ENCODE measurements at regions not wholly inside any gene's neighbourhood (a gene's known extent, or its start where the extent isn't known, plus 50 kb on each side); places are given as distances from the start of the nearest gene placed in this dataset.

- TF ChIP-seq, protein P1, sequence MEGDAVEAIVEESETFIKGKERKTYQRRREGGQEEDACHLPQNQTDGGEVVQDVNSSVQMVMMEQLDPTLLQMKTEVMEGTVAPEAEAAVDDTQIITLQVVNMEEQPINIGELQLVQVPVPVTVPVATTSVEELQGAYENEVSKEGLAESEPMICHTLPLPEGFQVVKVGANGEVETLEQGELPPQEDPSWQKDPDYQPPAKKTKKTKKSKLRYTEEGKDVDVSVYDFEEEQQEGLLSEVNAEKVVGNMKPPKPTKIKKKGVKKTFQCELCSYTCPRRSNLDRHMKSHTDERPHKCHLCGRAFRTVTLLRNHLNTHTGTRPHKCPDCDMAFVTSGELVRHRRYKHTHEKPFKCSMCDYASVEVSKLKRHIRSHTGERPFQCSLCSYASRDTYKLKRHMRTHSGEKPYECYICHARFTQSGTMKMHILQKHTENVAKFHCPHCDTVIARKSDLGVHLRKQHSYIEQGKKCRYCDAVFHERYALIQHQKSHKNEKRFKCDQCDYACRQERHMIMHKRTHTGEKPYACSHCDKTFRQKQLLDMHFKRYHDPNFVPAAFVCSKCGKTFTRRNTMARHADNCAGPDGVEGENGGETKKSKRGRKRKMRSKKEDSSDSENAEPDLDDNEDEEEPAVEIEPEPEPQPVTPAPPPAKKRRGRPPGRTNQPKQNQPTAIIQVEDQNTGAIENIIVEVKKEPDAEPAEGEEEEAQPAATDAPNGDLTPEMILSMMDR (IDR thresholded peaks at IDR 0.05; ENCODE audit: low read length) = no peak
- TF ChIP-seq EZH2 (optimal IDR thresholded peaks at IDR 0.05; ENCODE audit: low read depth, low read length) = no peak
- TF ChIP-seq EZH2phosphoT487 (IDR thresholded peaks at IDR 0.05; ENCODE audit: low read length) = no peak
Measured at GRCh38 chr6:97778290-97779038, 495.4 kb upstream of the MMS22L start.

Data from MM.1S (cell line).